ENCODE measurements at regions not wholly inside any gene's neighbourhood (a gene's known extent, or its start where the extent isn't known, plus 50 kb on each side); places are given as distances from the start of the nearest gene placed in this dataset.
"Not testable (repeated sequence)": the region's sequence is repeated elsewhere in the genome, so short reads cannot be mapped to it uniquely, and the experiment has no call there.

GRCh38 chr5:125458949-125459348 is 712.5 kb upstream of the ZNF608 start:
- not testable (repeated sequence) for H3K4me3 Mint-ChIP-seq; DNase-seq; H3K36me3 Mint-ChIP-seq (ENCODE audit: insufficient read depth); ATAC-seq; H3K4me1 Mint-ChIP-seq (ENCODE audit: low read depth); H3K27me3 Mint-ChIP-seq (ENCODE audit: low read depth)
- H3K9me3 Mint-ChIP-seq, result peaks cover 26% of the 10 kb centered on the region

GRCh38 chr5:125461641-125462072 is 715.2 kb upstream of the ZNF608 start:
- ATAC-seq (no peak), DNase-seq (no peak)
- Mint-ChIP-seq H3K36me3 (ENCODE audit: insufficient read depth) (no peaks in the 10 kb centered on the region), H3K27me3 (ENCODE audit: low read depth) (no peaks in the 10 kb centered on the region), H3K9me3 (peaks cover 14% of the 10 kb centered on the region), H3K4me1 (ENCODE audit: low read depth) (no peaks in the 10 kb centered on the region), H3K4me3 (no peak overlapping the region)

GRCh38 chr5:125463466-125464092 is 717.1 kb upstream of the ZNF608 start:
- H3K36me3 Mint-ChIP-seq (ENCODE audit: insufficient read depth), result no peaks in the 10 kb centered on the region
- no peaks in the 10 kb centered on the region for H3K4me1 Mint-ChIP-seq (ENCODE audit: low read depth)
- peaks cover 8% of the 10 kb centered on the region for H3K9me3 Mint-ChIP-seq
- H3K4me3 Mint-ChIP-seq, result no peak overlapping the region
- ATAC-seq (no peak), DNase-seq (no peak)
- no peaks in the 10 kb centered on the region for H3K27me3 Mint-ChIP-seq (ENCODE audit: low read depth)

GRCh38 chr5:125464847-125465432 is 718.5 kb upstream of the ZNF608 start:
- Mint-ChIP-seq H3K4me1 (ENCODE audit: low read depth) (no peaks in the 10 kb centered on the region), H3K9me3 (peaks cover under 1% of the 10 kb centered on the region), H3K27me3 (ENCODE audit: low read depth) (no peaks in the 10 kb centered on the region), H3K4me3 (no peak overlapping the region), H3K36me3 (ENCODE audit: insufficient read depth) (no peaks in the 10 kb centered on the region)
- no peak for DNase-seq
- no peak for ATAC-seq

GRCh38 chr5:125465703-125466102 is 719.3 kb upstream of the ZNF608 start:
- Mint-ChIP-seq H3K4me1 (ENCODE audit: low read depth) (no peaks in the 10 kb centered on the region), H3K27me3 (ENCODE audit: low read depth) (no peaks in the 10 kb centered on the region), H3K9me3 (no peaks in the 10 kb centered on the region), H3K4me3 (no peak overlapping the region), H3K36me3 (ENCODE audit: insufficient read depth) (no peaks in the 10 kb centered on the region)
- DNase-seq (no peak), ATAC-seq (no peak)

GRCh38 chr5:125467222-125467621 is 720.8 kb upstream of the ZNF608 start:
- ATAC-seq, result no peak
- H3K27me3 Mint-ChIP-seq (ENCODE audit: low read depth), result no peaks in the 10 kb centered on the region

GRCh38 chr5:125470280-125470902 is 724.0 kb upstream of the ZNF608 start:
- Mint-ChIP-seq H3K9me3 (peaks cover 4% of the 10 kb centered on the region), H3K36me3 (ENCODE audit: insufficient read depth) (no peaks in the 10 kb centered on the region), H3K4me1 (ENCODE audit: low read depth) (no peaks in the 10 kb centered on the region), H3K4me3 (no peak overlapping the region), H3K27me3 (ENCODE audit: low read depth) (no peaks in the 10 kb centered on the region)
- DNase-seq, result no peak
- ATAC-seq, result no peak

More at GRCh38 chr5:125467222-125467621, 720.8 kb upstream of the ZNF608 start:
- no peaks in the 10 kb centered on the region for H3K36me3 Mint-ChIP-seq (ENCODE audit: insufficient read depth)
- H3K9me3 Mint-ChIP-seq, result peaks cover 4% of the 10 kb centered on the region
- H3K4me1 Mint-ChIP-seq (ENCODE audit: low read depth), result no peaks in the 10 kb centered on the region
- H3K4me3 Mint-ChIP-seq, result no peak overlapping the region
- DNase-seq, result no peak

- H3K4me1 Mint-ChIP-seq (ENCODE audit: low read depth), result no peaks in the 10 kb centered on the region
- H3K9me3 Mint-ChIP-seq, result no peaks in the 10 kb centered on the region
- ATAC-seq (no peak), DNase-seq (no peak)
- no peak overlapping the region for H3K4me3 Mint-ChIP-seq
- no peaks in the 10 kb centered on the region for H3K36me3 Mint-ChIP-seq (ENCODE audit: insufficient read depth)
- H3K27me3 Mint-ChIP-seq (ENCODE audit: low read depth), result no peaks in the 10 kb centered on the region
Observed at GRCh38 chr5:125476901-125477585, 730.6 kb upstream of the ZNF608 start.

GRCh38 chr5:125477586-125477975 is 731.1 kb upstream of the ZNF608 start:
- no peak for ATAC-seq
- Mint-ChIP-seq H3K36me3 (ENCODE audit: insufficient read depth) (no peaks in the 10 kb centered on the region), H3K27me3 (ENCODE audit: low read depth) (no peaks in the 10 kb centered on the region), H3K9me3 (no peaks in the 10 kb centered on the region), H3K4me3 (no peak overlapping the region), H3K4me1 (ENCODE audit: low read depth) (no peaks in the 10 kb centered on the region)
- no peak for DNase-seq

- H3K27me3 Mint-ChIP-seq (ENCODE audit: low read depth), result no peaks in the 10 kb centered on the region
- H3K4me1 Mint-ChIP-seq (ENCODE audit: low read depth), result no peaks in the 10 kb centered on the region
- no peaks in the 10 kb centered on the region for H3K9me3 Mint-ChIP-seq
- no peak for DNase-seq
- ATAC-seq, result no peak
- H3K36me3 Mint-ChIP-seq (ENCODE audit: insufficient read depth), result no peaks in the 10 kb centered on the region
- H3K4me3 Mint-ChIP-seq, result no peak overlapping the region
Observed at GRCh38 chr5:125478599-125478998, 732.2 kb upstream of the ZNF608 start.

- ATAC-seq, result no peak
- DNase-seq, result no peak
- Mint-ChIP-seq H3K4me3 (no peak overlapping the region), H3K36me3 (ENCODE audit: insufficient read depth) (no peaks in the 10 kb centered on the region), H3K4me1 (ENCODE audit: low read depth) (no peaks in the 10 kb centered on the region), H3K27me3 (ENCODE audit: low read depth) (no peaks in the 10 kb centered on the region), H3K9me3 (no peaks in the 10 kb centered on the region)
Observed at GRCh38 chr5:125480911-125481310, 734.5 kb upstream of the ZNF608 start.

- no peaks in the 10 kb centered on the region for H3K27me3 Mint-ChIP-seq (ENCODE audit: low read depth)
- peaks cover 3% of the 10 kb centered on the region for H3K9me3 Mint-ChIP-seq
- H3K36me3 Mint-ChIP-seq (ENCODE audit: insufficient read depth), result no peaks in the 10 kb centered on the region
- DNase-seq (no peak), ATAC-seq (no peak)
- no peaks in the 10 kb centered on the region for H3K4me1 Mint-ChIP-seq (ENCODE audit: low read depth)
- H3K4me3 Mint-ChIP-seq, result no peak overlapping the region
Observed at GRCh38 chr5:125481506-125482465, 735.3 kb upstream of the ZNF608 start.

GRCh38 chr5:125483609-125484008 is 737.2 kb upstream of the ZNF608 start:
- Mint-ChIP-seq H3K9me3 (peaks cover 5% of the 10 kb centered on the region), H3K4me3 (no peak overlapping the region), H3K4me1 (ENCODE audit: low read depth) (no peaks in the 10 kb centered on the region), H3K36me3 (ENCODE audit: insufficient read depth) (no peaks in the 10 kb centered on the region), H3K27me3 (ENCODE audit: low read depth) (no peaks in the 10 kb centered on the region)
- DNase-seq (no peak), ATAC-seq (no peak)

GRCh38 chr5:125484272-125484741 is 737.9 kb upstream of the ZNF608 start:
- Mint-ChIP-seq H3K27me3 (ENCODE audit: low read depth) (no peaks in the 10 kb centered on the region), H3K4me1 (ENCODE audit: low read depth) (no peaks in the 10 kb centered on the region), H3K36me3 (ENCODE audit: insufficient read depth) (no peaks in the 10 kb centered on the region), H3K9me3 (peaks cover 8% of the 10 kb centered on the region), H3K4me3 (no peak overlapping the region)
- ATAC-seq (no peak), DNase-seq (no peak)
